Liver (tissue), 3 donors: ENCODE measurements at regions not wholly inside any gene's neighbourhood (a gene's known extent, or its start where the extent isn't known, plus 50 kb on each side); places are given as distances from the start of the nearest gene placed in this dataset.

Experiments
- SP1 ChIP-seq: IDR thresholded peaks from 2 replicates; pipeline ENCODE4 v1.6.1; 2018; ENCODE audit warnings: antibody characterized with exemption, mild to moderate bottlenecking
- TF ChIP-seq, protein P1 (sequence below): fragments of 150-350 bp; IDR thresholded peaks from 2 replicates; pipeline ENCODE4 v1.5.1; 2017; ENCODE audit warnings: improper control_type of control experiment, low read depth, low read length; ENCODE audit not compliant: missing input control
- donor health status: healthy.
- donor health status: healthy.

DNA sequence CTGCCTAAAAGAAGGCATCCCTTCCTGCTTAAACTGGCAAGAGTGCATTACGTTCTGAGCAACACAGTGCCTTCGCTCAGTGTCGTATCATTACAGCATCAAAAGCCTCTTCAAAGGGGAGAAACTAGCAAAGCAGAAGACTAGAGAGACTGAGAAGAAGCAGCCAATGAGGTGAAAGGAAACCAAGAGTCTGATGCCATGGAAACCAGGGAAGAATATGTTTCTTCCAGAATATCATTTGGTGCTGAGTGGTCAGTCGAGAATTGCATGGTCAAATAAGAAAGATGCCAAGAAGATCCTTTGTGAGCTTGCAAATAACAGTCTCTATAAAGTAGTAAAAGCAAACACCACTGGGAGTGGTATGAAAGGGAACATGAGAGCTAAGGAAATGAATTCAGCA is 312.1 kb upstream of the CHST9 start:
- TF ChIP-seq, protein P1, sequence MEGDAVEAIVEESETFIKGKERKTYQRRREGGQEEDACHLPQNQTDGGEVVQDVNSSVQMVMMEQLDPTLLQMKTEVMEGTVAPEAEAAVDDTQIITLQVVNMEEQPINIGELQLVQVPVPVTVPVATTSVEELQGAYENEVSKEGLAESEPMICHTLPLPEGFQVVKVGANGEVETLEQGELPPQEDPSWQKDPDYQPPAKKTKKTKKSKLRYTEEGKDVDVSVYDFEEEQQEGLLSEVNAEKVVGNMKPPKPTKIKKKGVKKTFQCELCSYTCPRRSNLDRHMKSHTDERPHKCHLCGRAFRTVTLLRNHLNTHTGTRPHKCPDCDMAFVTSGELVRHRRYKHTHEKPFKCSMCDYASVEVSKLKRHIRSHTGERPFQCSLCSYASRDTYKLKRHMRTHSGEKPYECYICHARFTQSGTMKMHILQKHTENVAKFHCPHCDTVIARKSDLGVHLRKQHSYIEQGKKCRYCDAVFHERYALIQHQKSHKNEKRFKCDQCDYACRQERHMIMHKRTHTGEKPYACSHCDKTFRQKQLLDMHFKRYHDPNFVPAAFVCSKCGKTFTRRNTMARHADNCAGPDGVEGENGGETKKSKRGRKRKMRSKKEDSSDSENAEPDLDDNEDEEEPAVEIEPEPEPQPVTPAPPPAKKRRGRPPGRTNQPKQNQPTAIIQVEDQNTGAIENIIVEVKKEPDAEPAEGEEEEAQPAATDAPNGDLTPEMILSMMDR: no peak
- no peak for TF ChIP-seq SP1
